KOPT-K1 (cell line): ENCODE measurements at regions not wholly inside any gene's neighbourhood (a gene's known extent, or its start where the extent isn't known, plus 50 kb on each side); places are given as distances from the start of the nearest gene placed in this dataset.

ENCODE experiments used
- H3K27ac ChIP-seq: fragments of 200-600 bp; sonication (generic); 2 replicates; pipeline ENCODE4 v1.5.1; 2016; ENCODE audit warnings: antibody characterized with exemption, mild to moderate bottlenecking, low read depth, low read length; ENCODE audit not compliant: poor library complexity, severe bottlenecking
- H3K36me3 ChIP-seq: fragments of 200-600 bp; sonication (generic); 2 replicates; pipeline ENCODE4 v1.5.1; 2017; ENCODE audit warnings: antibody characterized with exemption, mild to moderate bottlenecking, low read length, moderate library complexity; ENCODE audit not compliant: insufficient read depth
- H3K9me3 ChIP-seq: fragments of 200-600 bp; sonication (generic); 2 replicates; pipeline ENCODE4 v1.5.1; 2017; ENCODE audit warnings: antibody characterized with exemption, low read length, mild to moderate bottlenecking; ENCODE audit not compliant: insufficient read depth, poor library complexity, severe bottlenecking

- Histone ChIP-seq H3K27ac (no peak overlapping the region), H3K9me3 (no peaks in the 10 kb centered on the region), H3K36me3 (no peaks in the 10 kb centered on the region)
Observed at GRCh38 chr18:70489986-70490933, 201.4 kb downstream of the SOCS6 start.

GRCh38 chr18:70489571-70489970 is 200.7 kb downstream of the SOCS6 start:
- Histone ChIP-seq H3K36me3 (no peaks in the 10 kb centered on the region), H3K27ac (no peak overlapping the region), H3K9me3 (no peaks in the 10 kb centered on the region)

GRCh38 chr18:70469916-70470315 is 181.1 kb downstream of the SOCS6 start:
- Histone ChIP-seq H3K27ac (no peak overlapping the region), H3K9me3 (no peaks in the 10 kb centered on the region), H3K36me3 (no peaks in the 10 kb centered on the region)

- no peaks in the 10 kb centered on the region for H3K36me3 ChIP-seq
- no peak overlapping the region for H3K27ac ChIP-seq
- no peaks in the 10 kb centered on the region for H3K9me3 ChIP-seq
Observed at GRCh38 chr18:70468861-70469547, 180.2 kb downstream of the SOCS6 start.

GRCh38 chr18:70464343-70465114 is 175.7 kb downstream of the SOCS6 start:
- H3K27ac ChIP-seq: no peak overlapping the region
- no peaks in the 10 kb centered on the region for H3K9me3 ChIP-seq
- no peaks in the 10 kb centered on the region for H3K36me3 ChIP-seq

- no peaks in the 10 kb centered on the region for H3K36me3 ChIP-seq
- no peaks in the 10 kb centered on the region for H3K9me3 ChIP-seq
- H3K27ac ChIP-seq: no peak overlapping the region
Observed at GRCh38 chr18:70463085-70463484, 174.2 kb downstream of the SOCS6 start.

GRCh38 chr18:70462078-70462439 is 173.2 kb downstream of the SOCS6 start:
- Histone ChIP-seq H3K9me3 (no peaks in the 10 kb centered on the region), H3K27ac (no peak overlapping the region), H3K36me3 (no peaks in the 10 kb centered on the region)

GRCh38 chr18:70461323-70462077 is 172.7 kb downstream of the SOCS6 start:
- no peaks in the 10 kb centered on the region for H3K9me3 ChIP-seq
- no peaks in the 10 kb centered on the region for H3K36me3 ChIP-seq
- H3K27ac ChIP-seq: no peak overlapping the region

GRCh38 chr18:70459731-70460130 is 170.9 kb downstream of the SOCS6 start:
- Histone ChIP-seq H3K27ac (no peak overlapping the region), H3K9me3 (no peaks in the 10 kb centered on the region), H3K36me3 (no peaks in the 10 kb centered on the region)

- Histone ChIP-seq H3K9me3 (no peaks in the 10 kb centered on the region), H3K36me3 (no peaks in the 10 kb centered on the region), H3K27ac (no peak overlapping the region)
Observed at GRCh38 chr18:70459251-70459650, 170.4 kb downstream of the SOCS6 start.

- no peak overlapping the region for H3K27ac ChIP-seq
- H3K36me3 ChIP-seq: no peaks in the 10 kb centered on the region
- no peaks in the 10 kb centered on the region for H3K9me3 ChIP-seq
Observed at GRCh38 chr18:70457788-70458187, 168.9 kb downstream of the SOCS6 start.

- Histone ChIP-seq H3K27ac (no peak overlapping the region), H3K9me3 (no peaks in the 10 kb centered on the region), H3K36me3 (no peaks in the 10 kb centered on the region)
Observed at GRCh38 chr18:70457223-70457622, 168.4 kb downstream of the SOCS6 start.

GRCh38 chr18:70456376-70456775 is 167.5 kb downstream of the SOCS6 start:
- no peak overlapping the region for H3K27ac ChIP-seq
- H3K9me3 ChIP-seq: no peaks in the 10 kb centered on the region
- H3K36me3 ChIP-seq: no peaks in the 10 kb centered on the region

- Histone ChIP-seq H3K36me3 (no peaks in the 10 kb centered on the region), H3K27ac (no peak overlapping the region), H3K9me3 (no peaks in the 10 kb centered on the region)
Observed at GRCh38 chr18:70455731-70456130, 166.9 kb downstream of the SOCS6 start.
